H1 (cell line): ENCODE measurements at regions not wholly inside any gene's neighbourhood (a gene's known extent, or its start where the extent isn't known, plus 50 kb on each side); places are given as distances from the start of the nearest gene placed in this dataset.

Source experiments
- CEBPB ChIP-seq: IDR thresholded peaks from 2 replicates; pipeline ENCODE4 v1.6.1; 2012; ENCODE audit warnings: low read depth, low read length
- KDM4A ChIP-seq: IDR thresholded peaks from one replicate; pipeline ENCODE4 v1.7.1; 2012; ENCODE audit warnings: low read depth, mild to moderate bottlenecking, moderate library complexity, low read length, inconsistent platforms; ENCODE audit not compliant: severe bottlenecking
- POU5F1 ChIP-seq: IDR thresholded peaks from 2 replicates; pipeline ENCODE4 v1.6.1; 2011; ENCODE audit warnings: low read depth, mild to moderate bottlenecking, low read length, moderate library complexity
- SRF ChIP-seq: IDR thresholded peaks from 2 replicates; pipeline ENCODE4 v1.6.1; 2011; ENCODE audit warnings: mild to moderate bottlenecking, low read depth, low read length, moderate library complexity
- TF ChIP-seq, protein P1 (sequence below): fragments of 300-600 bp; sonication (generic); IDR thresholded peaks from 2 replicates; pipeline ENCODE4 v1.7.1; 2012; ENCODE audit warnings: low read length, moderate library complexity, mild to moderate bottlenecking, inconsistent platforms; ENCODE audit not compliant: insufficient replicate concordance

- TF ChIP-seq, protein P1, sequence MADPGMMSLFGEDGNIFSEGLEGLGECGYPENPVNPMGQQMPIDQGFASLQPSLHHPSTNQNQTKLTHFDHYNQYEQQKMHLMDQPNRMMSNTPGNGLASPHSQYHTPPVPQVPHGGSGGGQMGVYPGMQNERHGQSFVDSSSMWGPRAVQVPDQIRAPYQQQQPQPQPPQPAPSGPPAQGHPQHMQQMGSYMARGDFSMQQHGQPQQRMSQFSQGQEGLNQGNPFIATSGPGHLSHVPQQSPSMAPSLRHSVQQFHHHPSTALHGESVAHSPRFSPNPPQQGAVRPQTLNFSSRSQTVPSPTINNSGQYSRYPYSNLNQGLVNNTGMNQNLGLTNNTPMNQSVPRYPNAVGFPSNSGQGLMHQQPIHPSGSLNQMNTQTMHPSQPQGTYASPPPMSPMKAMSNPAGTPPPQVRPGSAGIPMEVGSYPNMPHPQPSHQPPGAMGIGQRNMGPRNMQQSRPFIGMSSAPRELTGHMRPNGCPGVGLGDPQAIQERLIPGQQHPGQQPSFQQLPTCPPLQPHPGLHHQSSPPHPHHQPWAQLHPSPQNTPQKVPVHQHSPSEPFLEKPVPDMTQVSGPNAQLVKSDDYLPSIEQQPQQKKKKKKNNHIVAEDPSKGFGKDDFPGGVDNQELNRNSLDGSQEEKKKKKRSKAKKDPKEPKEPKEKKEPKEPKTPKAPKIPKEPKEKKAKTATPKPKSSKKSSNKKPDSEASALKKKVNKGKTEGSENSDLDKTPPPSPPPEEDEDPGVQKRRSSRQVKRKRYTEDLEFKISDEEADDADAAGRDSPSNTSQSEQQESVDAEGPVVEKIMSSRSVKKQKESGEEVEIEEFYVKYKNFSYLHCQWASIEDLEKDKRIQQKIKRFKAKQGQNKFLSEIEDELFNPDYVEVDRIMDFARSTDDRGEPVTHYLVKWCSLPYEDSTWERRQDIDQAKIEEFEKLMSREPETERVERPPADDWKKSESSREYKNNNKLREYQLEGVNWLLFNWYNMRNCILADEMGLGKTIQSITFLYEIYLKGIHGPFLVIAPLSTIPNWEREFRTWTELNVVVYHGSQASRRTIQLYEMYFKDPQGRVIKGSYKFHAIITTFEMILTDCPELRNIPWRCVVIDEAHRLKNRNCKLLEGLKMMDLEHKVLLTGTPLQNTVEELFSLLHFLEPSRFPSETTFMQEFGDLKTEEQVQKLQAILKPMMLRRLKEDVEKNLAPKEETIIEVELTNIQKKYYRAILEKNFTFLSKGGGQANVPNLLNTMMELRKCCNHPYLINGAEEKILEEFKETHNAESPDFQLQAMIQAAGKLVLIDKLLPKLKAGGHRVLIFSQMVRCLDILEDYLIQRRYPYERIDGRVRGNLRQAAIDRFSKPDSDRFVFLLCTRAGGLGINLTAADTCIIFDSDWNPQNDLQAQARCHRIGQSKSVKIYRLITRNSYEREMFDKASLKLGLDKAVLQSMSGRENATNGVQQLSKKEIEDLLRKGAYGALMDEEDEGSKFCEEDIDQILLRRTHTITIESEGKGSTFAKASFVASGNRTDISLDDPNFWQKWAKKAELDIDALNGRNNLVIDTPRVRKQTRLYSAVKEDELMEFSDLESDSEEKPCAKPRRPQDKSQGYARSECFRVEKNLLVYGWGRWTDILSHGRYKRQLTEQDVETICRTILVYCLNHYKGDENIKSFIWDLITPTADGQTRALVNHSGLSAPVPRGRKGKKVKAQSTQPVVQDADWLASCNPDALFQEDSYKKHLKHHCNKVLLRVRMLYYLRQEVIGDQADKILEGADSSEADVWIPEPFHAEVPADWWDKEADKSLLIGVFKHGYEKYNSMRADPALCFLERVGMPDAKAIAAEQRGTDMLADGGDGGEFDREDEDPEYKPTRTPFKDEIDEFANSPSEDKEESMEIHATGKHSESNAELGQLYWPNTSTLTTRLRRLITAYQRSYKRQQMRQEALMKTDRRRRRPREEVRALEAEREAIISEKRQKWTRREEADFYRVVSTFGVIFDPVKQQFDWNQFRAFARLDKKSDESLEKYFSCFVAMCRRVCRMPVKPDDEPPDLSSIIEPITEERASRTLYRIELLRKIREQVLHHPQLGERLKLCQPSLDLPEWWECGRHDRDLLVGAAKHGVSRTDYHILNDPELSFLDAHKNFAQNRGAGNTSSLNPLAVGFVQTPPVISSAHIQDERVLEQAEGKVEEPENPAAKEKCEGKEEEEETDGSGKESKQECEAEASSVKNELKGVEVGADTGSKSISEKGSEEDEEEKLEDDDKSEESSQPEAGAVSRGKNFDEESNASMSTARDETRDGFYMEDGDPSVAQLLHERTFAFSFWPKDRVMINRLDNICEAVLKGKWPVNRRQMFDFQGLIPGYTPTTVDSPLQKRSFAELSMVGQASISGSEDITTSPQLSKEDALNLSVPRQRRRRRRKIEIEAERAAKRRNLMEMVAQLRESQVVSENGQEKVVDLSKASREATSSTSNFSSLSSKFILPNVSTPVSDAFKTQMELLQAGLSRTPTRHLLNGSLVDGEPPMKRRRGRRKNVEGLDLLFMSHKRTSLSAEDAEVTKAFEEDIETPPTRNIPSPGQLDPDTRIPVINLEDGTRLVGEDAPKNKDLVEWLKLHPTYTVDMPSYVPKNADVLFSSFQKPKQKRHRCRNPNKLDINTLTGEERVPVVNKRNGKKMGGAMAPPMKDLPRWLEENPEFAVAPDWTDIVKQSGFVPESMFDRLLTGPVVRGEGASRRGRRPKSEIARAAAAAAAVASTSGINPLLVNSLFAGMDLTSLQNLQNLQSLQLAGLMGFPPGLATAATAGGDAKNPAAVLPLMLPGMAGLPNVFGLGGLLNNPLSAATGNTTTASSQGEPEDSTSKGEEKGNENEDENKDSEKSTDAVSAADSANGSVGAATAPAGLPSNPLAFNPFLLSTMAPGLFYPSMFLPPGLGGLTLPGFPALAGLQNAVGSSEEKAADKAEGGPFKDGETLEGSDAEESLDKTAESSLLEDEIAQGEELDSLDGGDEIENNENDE = no peak
- TF ChIP-seq SRF = no peak
- no peak for TF ChIP-seq POU5F1
- no peak for TF ChIP-seq CEBPB
- no peak for TF ChIP-seq KDM4A
These were observed 437.0 kb upstream of the PPP2R3A start (continued) for GRCh38 chr3:135528413-135529015.
